ENCODE measurements at regions not wholly inside any gene's neighbourhood (a gene's known extent, or its start where the extent isn't known, plus 50 kb on each side); places are given as distances from the start of the nearest gene placed in this dataset.

DNA sequence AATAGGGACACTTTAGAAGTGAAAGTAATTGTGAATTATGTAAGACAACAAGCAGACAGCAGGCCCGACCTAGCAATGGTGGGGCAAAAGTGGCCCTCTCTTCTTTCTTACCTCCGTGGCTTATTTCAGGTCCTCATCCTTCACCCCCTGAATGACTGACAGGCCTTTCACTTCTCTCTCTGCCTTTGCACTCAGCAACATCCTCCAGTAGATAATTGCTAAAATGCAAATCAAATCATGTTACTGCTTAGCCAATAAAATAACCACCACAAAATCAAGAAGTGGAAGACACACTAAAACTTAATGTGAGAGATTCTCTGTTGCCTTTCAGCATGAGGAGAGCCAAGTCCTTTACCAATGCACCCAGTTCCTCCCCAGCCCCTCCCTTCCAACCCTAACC lies 274.6 kb upstream of the ZNF32 start:
- TF ChIP-seq, protein P1, sequence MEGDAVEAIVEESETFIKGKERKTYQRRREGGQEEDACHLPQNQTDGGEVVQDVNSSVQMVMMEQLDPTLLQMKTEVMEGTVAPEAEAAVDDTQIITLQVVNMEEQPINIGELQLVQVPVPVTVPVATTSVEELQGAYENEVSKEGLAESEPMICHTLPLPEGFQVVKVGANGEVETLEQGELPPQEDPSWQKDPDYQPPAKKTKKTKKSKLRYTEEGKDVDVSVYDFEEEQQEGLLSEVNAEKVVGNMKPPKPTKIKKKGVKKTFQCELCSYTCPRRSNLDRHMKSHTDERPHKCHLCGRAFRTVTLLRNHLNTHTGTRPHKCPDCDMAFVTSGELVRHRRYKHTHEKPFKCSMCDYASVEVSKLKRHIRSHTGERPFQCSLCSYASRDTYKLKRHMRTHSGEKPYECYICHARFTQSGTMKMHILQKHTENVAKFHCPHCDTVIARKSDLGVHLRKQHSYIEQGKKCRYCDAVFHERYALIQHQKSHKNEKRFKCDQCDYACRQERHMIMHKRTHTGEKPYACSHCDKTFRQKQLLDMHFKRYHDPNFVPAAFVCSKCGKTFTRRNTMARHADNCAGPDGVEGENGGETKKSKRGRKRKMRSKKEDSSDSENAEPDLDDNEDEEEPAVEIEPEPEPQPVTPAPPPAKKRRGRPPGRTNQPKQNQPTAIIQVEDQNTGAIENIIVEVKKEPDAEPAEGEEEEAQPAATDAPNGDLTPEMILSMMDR (optimal IDR thresholded peaks at IDR 0.05 in 1 of 3, IDR thresholded peaks at IDR 0.05 in 1 of 3, conservative IDR thresholded peaks at IDR 0.05 in 1 of 3; ENCODE audit: extremely low read depth in 1 of 3, insufficient read depth in 2 of 3, low read length in 3 of 3), result no peak
- TF ChIP-seq EZH2 (IDR thresholded peaks at IDR 0.05; ENCODE audit: low read length), result no peak
